H9 (cell line): ENCODE measurements at regions not wholly inside any gene's neighbourhood (a gene's known extent, or its start where the extent isn't known, plus 50 kb on each side); places are given as distances from the start of the nearest gene placed in this dataset.

Source experiments
- DNase-seq: peaks from one replicate; pipeline ENCODE4 v3.0.0-alpha.2; 2017
- H2AFZ ChIP-seq: one replicate; pipeline ENCODE4 v1.6.1; 2013; ENCODE audit warnings: mild to moderate bottlenecking, low read length, control low read depth, moderate library complexity
- H2AK5ac ChIP-seq: 2 replicates; pipeline ENCODE4 v1.6.1; 2013; ENCODE audit warnings: low read length, control low read depth, mixed read lengths; ENCODE audit not compliant: insufficient read length
- H2BK120ac ChIP-seq: one replicate; pipeline ENCODE4 v1.6.1; 2013; ENCODE audit warnings: low read depth, mild to moderate bottlenecking, low read length, control low read depth, inconsistent platforms; ENCODE audit not compliant: poor library complexity, severe bottlenecking
- H2BK12ac ChIP-seq: 2 replicates; pipeline ENCODE4 v1.6.1; 2013; ENCODE audit warnings: low read length, control low read depth, mixed read lengths, low read depth; ENCODE audit not compliant: insufficient read length
- H2BK15ac ChIP-seq: 2 replicates; pipeline ENCODE4 v1.6.1; 2013; ENCODE audit warnings: low read depth, low read length, control low read depth
- H2BK20ac ChIP-seq: one replicate; pipeline ENCODE4 v1.6.1; 2013; ENCODE audit warnings: low read depth, mild to moderate bottlenecking, low read length, control low read depth, inconsistent platforms; ENCODE audit not compliant: poor library complexity, severe bottlenecking
- H2BK5ac ChIP-seq: 2 replicates; pipeline ENCODE4 v1.6.1; 2013; ENCODE audit warnings: low read length, control low read depth, mixed read lengths; ENCODE audit not compliant: insufficient read length
- H3K14ac ChIP-seq: 2 replicates; pipeline ENCODE4 v1.6.1; 2013; ENCODE audit warnings: low read length, control low read depth; ENCODE audit not compliant: insufficient read depth
- H3K18ac ChIP-seq: 2 replicates; pipeline ENCODE4 v1.6.1; 2013; ENCODE audit warnings: low read depth, mild to moderate bottlenecking, mixed read lengths, low read length, control low read depth; ENCODE audit not compliant: insufficient read length
- H3K23ac ChIP-seq: 2 replicates; pipeline ENCODE4 v1.6.1; 2013; ENCODE audit warnings: low read length, control low read depth, mixed read lengths, low read depth; ENCODE audit not compliant: insufficient read length
- H3K23me2 ChIP-seq: 2 replicates; pipeline ENCODE4 v1.6.1; 2013; ENCODE audit warnings: low read depth, mild to moderate bottlenecking, mixed read lengths, low read length, control low read depth; ENCODE audit not compliant: insufficient read length, poor library complexity, severe bottlenecking
- H3K27ac ChIP-seq: 2 replicates; pipeline ENCODE4 v1.5.1; 2013; ENCODE audit warnings: low read length, control low read depth, mixed read lengths, low read depth; ENCODE audit not compliant: insufficient read length
- H3K27me3 ChIP-seq: 2 replicates; pipeline ENCODE4 v1.6.1; 2013; ENCODE audit warnings: low read length, control low read depth, inconsistent platforms; ENCODE audit not compliant: insufficient read depth
- H3K4ac ChIP-seq: 2 replicates; pipeline ENCODE4 v1.6.1; 2013; ENCODE audit warnings: low read depth, mild to moderate bottlenecking, control low read depth, inconsistent platforms, low read length, moderate library complexity
- H3K4me1 ChIP-seq: 2 replicates; pipeline ENCODE4 v1.6.1; 2013; ENCODE audit warnings: low read length, control low read depth, inconsistent platforms; ENCODE audit not compliant: insufficient read depth
- H3K4me2 ChIP-seq: 2 replicates; pipeline ENCODE4 v1.6.1; 2013; ENCODE audit warnings: low read length, control low read depth, mixed read lengths; ENCODE audit not compliant: insufficient read length, insufficient read depth
- H3K56ac ChIP-seq: 2 replicates; pipeline ENCODE4 v1.6.1; 2013; ENCODE audit warnings: low read depth, mild to moderate bottlenecking, mixed read lengths, low read length, control low read depth; ENCODE audit not compliant: insufficient read length
- H3K79me1 ChIP-seq: 2 replicates; pipeline ENCODE4 v1.6.1; 2013; ENCODE audit warnings: low read depth, mild to moderate bottlenecking, moderate library complexity, low read length, control low read depth, inconsistent platforms; ENCODE audit not compliant: insufficient read depth, poor library complexity, severe bottlenecking
- H3K79me2 ChIP-seq: 2 replicates; pipeline ENCODE4 v1.6.1; 2013; ENCODE audit warnings: low read length, control low read depth, inconsistent platforms; ENCODE audit not compliant: insufficient read depth
- H3K9ac ChIP-seq: 2 replicates; pipeline ENCODE4 v1.6.1; 2013; ENCODE audit warnings: low read length, control low read depth, mixed read lengths; ENCODE audit not compliant: insufficient read length; ENCODE audit errors: extremely low read depth
- H3K9me3 ChIP-seq: one replicate; pipeline ENCODE4 v1.6.1; 2013; ENCODE audit warnings: low read depth, low read length, inconsistent platforms; ENCODE audit not compliant: control insufficient read depth
- H3T11ph ChIP-seq: one replicate; pipeline ENCODE4 v1.6.1; 2013; ENCODE audit warnings: mild to moderate bottlenecking, low read length, control low read depth, inconsistent platforms
- H4K20me1 ChIP-seq: one replicate; pipeline ENCODE4 v1.6.1; 2013; ENCODE audit not compliant: control insufficient read depth, insufficient read length, insufficient read depth
- H4K5ac ChIP-seq: 2 replicates; pipeline ENCODE4 v1.6.1; 2013; ENCODE audit warnings: low read depth, mild to moderate bottlenecking, mixed read lengths, low read length, control low read depth; ENCODE audit not compliant: insufficient read length
- H4K8ac ChIP-seq: replicated peaks from 2 replicates; pipeline ENCODE4 v1.6.1; 2013; ENCODE audit warnings: low read length, control low read depth, mixed read lengths, low read depth; ENCODE audit not compliant: insufficient read length
- H4K91ac ChIP-seq: 2 replicates; pipeline ENCODE4 v1.6.1; 2013; ENCODE audit warnings: low read depth, mild to moderate bottlenecking, moderate library complexity, mixed read lengths, low read length, control low read depth; ENCODE audit not compliant: insufficient read length
- H3K27ac Mint-ChIP-seq, 3 experiments: 2 replicates in 2 of 3; 3 replicates in 1 of 3; pipeline ENCODE4 v1.8.0; 2020 to 2021; ENCODE audit warnings: mixed read lengths in 3 of 3, mild to moderate bottlenecking in 1 of 3, moderate library complexity in 1 of 3
- H3K27me3 Mint-ChIP-seq: 2 replicates; pipeline ENCODE4 v1.8.0; 2021; ENCODE audit warnings: low read depth, mild to moderate bottlenecking, moderate library complexity, mixed read lengths
- H3K36me3 Mint-ChIP-seq, 3 experiments: 2 replicates in 2 of 3; 3 replicates in 1 of 3; pipeline ENCODE4 v1.8.0; 2020 to 2021; ENCODE audit warnings: low read depth in 3 of 3, mixed read lengths in 3 of 3; ENCODE audit not compliant: insufficient read depth in 1 of 3
- H3K4me1 Mint-ChIP-seq, 2 experiments: 2 replicates each; pipeline ENCODE4 v1.8.0; 2020; ENCODE audit warnings: mixed read lengths in 2 of 2
- H3K4me3 Mint-ChIP-seq, 2 experiments: 2 replicates in 1 of 2; 3 replicates in 1 of 2; pipeline ENCODE4 v1.8.0; 2020 to 2021; ENCODE audit warnings: mild to moderate bottlenecking in 2 of 2, mixed read lengths in 2 of 2, moderate library complexity in 1 of 2
- H3K9me3 Mint-ChIP-seq, 2 experiments: 2 replicates in 1 of 2; 3 replicates in 1 of 2; pipeline ENCODE4 v1.8.0; 2020; ENCODE audit warnings: mild to moderate bottlenecking in 2 of 2, mixed read lengths in 2 of 2, moderate library complexity in 1 of 2
- WGBS: extraction: QIAGEN DNeasy Blood & Tissue Kit; methylation state at CpG from one replicate; pipeline ENCODE4 v1.1.7; 2013; ENCODE audit warnings: missing lambda C conversion rate, low lambda C conversion rate, mixed read lengths; ENCODE audit not compliant: insufficient read length; ENCODE audit errors: extremely low coverage; 5-methylcytosine and 5-hydroxymethylcytosine counted together
- TF ChIP-seq, protein P1 (sequence below): fragments of 200-600 bp; sonication (generic); conservative IDR thresholded peaks from 3 replicates; pipeline ENCODE4 v1.8.0; 2021; ENCODE audit warnings: antibody characterized with exemption, mild to moderate bottlenecking

DNA sequence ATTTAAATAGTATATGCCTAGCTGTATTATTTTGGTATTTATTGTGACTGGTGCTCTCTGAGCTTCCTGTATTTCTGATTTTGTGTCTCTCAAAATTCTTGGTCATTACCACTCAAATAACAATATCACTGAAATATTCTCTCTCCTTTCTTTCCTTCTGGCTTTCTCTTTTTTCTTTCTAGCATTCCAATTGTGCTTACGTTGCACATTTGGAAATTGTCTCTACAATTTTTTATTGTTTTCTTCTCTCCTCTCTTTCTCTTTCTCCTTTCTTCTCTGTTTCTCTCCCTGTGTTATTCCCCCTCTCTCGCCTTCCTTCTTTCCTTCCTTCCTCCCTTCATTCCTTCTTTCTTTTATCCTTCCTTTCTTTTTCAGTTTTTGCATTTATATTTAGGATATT lies 89.6 kb upstream of the MCTP2 start:
- Histone ChIP-seq H3K4me2 (no peak overlapping the region), H3K23me2 (no peaks in the 10 kb centered on the region), H4K91ac (no peak overlapping the region), H3K9ac (no peak overlapping the region), H2AFZ (no peak overlapping the region), H4K20me1 (no peaks in the 10 kb centered on the region), H3K23ac (no peak overlapping the region), H4K5ac (no peak overlapping the region), H3T11ph (no peak overlapping the region), H4K8ac (no peak overlapping the region), H2BK12ac (no peak overlapping the region), H3K56ac (no peak overlapping the region), H2AK5ac (no peak overlapping the region), H3K4me1 (no peaks in the 10 kb centered on the region), H2BK120ac (no peak overlapping the region), H3K27ac (no peak overlapping the region), H3K79me2 (no peaks in the 10 kb centered on the region), H3K9me3 (no peaks in the 10 kb centered on the region), H2BK20ac (no peak overlapping the region), H2BK15ac (no peak overlapping the region), H3K79me1 (no peaks in the 10 kb centered on the region), H3K27me3 (no peaks in the 10 kb centered on the region), H3K14ac (no peak overlapping the region), H3K18ac (no peak overlapping the region), H2BK5ac (no peak overlapping the region), H3K4ac (no peak overlapping the region)
- DNase-seq = no peak
- TF ChIP-seq, protein P1, sequence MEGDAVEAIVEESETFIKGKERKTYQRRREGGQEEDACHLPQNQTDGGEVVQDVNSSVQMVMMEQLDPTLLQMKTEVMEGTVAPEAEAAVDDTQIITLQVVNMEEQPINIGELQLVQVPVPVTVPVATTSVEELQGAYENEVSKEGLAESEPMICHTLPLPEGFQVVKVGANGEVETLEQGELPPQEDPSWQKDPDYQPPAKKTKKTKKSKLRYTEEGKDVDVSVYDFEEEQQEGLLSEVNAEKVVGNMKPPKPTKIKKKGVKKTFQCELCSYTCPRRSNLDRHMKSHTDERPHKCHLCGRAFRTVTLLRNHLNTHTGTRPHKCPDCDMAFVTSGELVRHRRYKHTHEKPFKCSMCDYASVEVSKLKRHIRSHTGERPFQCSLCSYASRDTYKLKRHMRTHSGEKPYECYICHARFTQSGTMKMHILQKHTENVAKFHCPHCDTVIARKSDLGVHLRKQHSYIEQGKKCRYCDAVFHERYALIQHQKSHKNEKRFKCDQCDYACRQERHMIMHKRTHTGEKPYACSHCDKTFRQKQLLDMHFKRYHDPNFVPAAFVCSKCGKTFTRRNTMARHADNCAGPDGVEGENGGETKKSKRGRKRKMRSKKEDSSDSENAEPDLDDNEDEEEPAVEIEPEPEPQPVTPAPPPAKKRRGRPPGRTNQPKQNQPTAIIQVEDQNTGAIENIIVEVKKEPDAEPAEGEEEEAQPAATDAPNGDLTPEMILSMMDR = no peak
- Mint-ChIP-seq H3K36me3 (peaks cover 0 to 7% (median 0%) of the 10 kb centered on the region in 3 experiments; a peak in 3 of 7 replicates), H3K9me3 (peaks cover 11 to 12% of the 10 kb centered on the region in 2 experiments; a peak in 4 of 5 replicates), H3K4me1 (no peaks in the 10 kb centered on the region), H3K4me3 (no peak overlapping the region), H3K27me3 (no peaks in the 10 kb centered on the region; the same call in 1 of the 2 replicates), H3K27ac (no peak overlapping the region)
- WGBS = 100% methylated on average over 1 of the region's 2 CpGs
